Stimulated activated CD8-positive, alpha-beta memory T cell treated with anti-CD3 and anti-CD28 coated beads, Interleukin-15, amount 100 ng/mL, for 48 hours (primary cell): ENCODE measurements at regions not wholly inside any gene's neighbourhood (a gene's known extent, or its start where the extent isn't known, plus 50 kb on each side); places are given as distances from the start of the nearest gene placed in this dataset.
"Not testable (repeated sequence)": the region's sequence is repeated elsewhere in the genome, so short reads cannot be mapped to it uniquely, and the experiment has no call there.

Source experiments
- DNase-seq, 2 donors: peaks; one replicate each; pipeline ENCODE4 v3.0.0-alpha.2; 2020; ENCODE audit warnings: low read depth in 2 of 2

GRCh38 chr3:70738291-70738681 lies 425.8 kb upstream of the MDFIC2 start:
- no peak for DNase-seq

GRCh38 chr3:70737666-70738290 lies 425.3 kb upstream of the MDFIC2 start:
- no peak for DNase-seq

DNA sequence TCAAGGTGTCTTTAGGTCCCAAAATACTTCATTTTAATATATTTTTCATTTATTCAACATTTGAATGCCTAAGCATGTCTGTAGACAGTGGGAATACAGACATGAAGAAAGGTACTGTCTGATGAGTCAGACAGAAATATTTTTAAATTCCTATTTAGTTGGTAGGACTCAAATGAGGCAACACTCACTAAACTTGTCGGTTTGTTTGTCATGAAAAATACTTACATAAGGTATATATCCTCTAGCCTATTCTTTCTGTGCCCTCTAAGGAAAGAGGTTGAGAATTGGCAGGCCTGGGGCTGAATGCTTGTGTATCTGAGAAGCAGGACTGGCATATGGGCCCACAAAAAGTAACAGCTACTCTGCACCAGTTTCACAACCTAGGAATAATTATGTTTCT lies 423.6 kb upstream of the MDFIC2 start:
- DNase-seq: no peak

DNA sequence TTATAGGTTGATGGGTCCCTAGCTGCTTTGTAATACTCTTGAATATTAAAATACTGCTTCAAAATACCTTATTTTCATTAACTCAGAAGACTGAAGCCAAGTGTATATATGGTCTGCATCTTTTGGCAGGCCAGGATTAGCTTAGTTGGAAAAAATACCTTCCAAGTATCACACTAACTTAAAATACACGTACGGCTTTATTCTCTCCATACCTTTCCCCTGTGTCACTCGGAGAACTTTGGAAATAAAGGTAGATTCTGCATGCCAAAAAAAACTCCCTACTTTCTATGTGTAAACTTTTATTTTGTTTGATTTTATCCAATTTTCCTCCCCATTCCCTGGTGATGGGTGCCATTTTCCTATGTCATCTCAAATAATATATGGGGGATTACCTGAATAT lies 422.3 kb upstream of the MDFIC2 start:
- DNase-seq: no peak

DNA sequence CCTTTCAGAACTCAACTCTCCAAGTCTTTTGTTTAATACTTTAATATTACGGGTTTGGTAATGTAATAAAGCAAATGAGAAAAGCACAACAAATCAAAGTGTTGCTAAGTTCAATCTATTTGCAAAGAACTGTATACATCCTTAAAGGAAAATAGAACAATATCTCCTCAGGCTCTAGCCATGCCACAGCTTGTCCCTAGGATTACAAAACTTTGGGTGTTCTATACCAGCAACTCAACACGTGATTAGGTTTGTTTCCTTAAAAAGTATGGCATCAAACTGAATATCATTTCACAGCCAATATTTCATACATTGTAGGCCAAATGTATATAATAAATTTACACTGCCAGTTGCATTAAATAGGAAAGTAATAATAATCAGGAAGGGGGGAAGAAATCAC lies 418.6 kb upstream of the MDFIC2 start:
- DNase-seq: no peak

DNA sequence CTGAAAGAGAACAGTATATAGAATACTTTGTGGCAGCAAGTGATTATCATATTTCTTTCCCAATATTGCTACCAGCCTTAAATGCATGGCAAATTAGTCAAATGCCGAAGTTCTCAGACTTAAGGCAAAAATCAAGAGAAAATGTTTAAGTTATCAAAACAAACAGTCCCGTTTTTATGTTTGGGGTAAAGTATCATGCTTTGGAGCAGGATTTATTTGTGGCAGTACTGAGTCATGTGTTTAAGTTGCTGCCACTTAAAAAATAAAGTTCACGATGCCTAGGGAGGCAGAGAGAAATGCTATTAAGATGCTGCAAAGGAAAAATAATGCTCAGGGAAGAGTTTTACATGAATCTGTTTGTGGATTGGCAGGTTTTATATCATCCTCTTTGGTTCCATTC lies 417.4 kb upstream of the MDFIC2 start:
- no peak for DNase-seq

- DNase-seq: no peak
These were observed 415.9 kb upstream of the MDFIC2 start for GRCh38 chr3:70728311-70728710.

DNA sequence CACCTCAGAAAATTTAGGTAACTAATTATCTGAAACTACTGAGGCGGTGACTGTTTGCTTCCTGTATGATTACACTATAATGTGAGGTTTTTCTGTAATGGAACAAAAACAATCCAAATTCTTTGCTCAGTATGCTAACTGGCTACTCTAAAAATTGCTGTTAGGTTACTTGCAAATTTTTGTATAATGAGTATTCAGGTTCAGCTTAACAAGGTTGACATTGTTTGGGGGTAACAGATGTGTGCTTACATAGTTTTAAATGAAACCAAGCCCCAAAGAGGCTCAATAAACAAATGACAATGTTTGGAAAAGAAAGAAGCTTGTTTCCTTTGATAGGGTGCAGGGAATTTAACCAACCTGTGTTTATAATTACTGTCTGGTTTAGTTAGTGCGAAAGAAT lies 414.5 kb upstream of the MDFIC2 start:
- no peak for DNase-seq

GRCh38 chr3:70726096-70726938 lies 413.9 kb upstream of the MDFIC2 start:
- no peak for DNase-seq

GRCh38 chr3:70722018-70722417 lies 409.6 kb upstream of the MDFIC2 start:
- no peak for DNase-seq

DNA sequence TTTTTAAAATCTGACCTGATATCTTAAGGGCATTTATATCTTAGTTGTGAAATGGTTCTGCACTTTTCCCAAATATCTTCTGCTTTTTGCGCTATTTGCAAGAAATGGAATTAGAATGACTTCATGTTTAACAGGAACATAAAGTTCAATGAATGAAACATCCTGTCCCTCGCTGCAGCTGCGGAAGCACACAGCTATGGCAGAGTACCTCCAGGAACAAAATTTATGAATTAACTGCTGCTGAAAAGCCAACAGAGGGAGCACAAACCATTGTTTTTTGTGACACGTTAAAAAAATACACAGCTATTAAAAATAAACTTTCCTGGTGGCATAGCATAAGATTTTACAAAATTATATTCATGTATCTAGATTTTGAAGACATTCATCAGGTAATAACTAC lies 404.4 kb upstream of the MDFIC2 start:
- DNase-seq: no peak

DNA sequence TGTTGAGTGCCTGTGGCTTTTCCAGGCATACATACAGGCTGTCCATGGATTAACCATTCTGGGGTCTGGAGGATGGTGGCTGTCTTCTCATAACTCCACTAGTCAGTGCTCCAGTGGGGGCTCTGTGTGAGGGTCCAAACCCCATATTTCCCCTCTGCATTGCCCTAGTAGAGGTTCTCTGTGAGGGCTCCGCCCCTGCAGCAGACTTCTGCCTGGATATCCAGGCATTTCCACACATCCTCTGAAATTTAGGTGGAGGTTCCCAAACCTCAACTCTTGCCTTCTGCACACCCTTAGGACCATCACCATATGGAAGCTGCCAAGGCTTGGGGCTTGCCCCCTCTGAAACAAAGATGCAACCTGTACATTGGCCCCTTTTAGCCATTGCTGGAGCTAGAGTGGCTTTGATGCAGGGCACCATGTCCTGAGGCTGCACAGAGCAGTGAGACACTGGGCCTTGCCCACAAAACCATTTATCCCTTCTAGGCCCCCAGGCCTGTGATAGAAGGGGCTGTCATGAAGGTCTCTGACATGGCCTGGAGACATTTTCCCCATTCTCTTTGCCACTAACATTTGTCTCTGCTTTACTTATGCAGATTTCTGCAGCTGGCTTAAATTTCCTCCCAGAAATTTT lies 400.1 kb upstream of the MDFIC2 start:
- DNase-seq: no peak

- DNase-seq: no peak
These were observed 391.1 kb upstream of the MDFIC2 start for GRCh38 chr3:70703305-70704102.

- DNase-seq: no peak
These were observed 389.7 kb upstream of the MDFIC2 start for GRCh38 chr3:70702132-70702531.

DNA sequence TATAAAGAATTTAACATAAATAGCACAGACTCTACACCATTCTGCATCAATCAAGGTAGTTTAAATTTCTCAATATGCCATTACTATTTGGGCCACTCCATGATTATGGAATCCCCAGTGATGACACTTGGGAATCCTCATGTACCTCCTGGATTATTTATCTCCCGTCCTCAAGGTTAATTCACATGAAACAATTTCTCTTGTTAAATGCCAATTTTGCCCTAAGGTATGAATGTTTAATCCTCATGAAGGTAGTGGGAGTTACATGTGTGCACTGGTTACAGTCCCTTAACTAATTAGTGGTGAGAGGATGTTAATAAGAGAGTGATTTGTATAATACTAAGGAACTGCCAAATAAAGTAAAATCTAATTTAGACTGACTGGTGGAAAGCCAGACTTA lies 372.3 kb upstream of the MDFIC2 start:
- no peak for DNase-seq

DNA sequence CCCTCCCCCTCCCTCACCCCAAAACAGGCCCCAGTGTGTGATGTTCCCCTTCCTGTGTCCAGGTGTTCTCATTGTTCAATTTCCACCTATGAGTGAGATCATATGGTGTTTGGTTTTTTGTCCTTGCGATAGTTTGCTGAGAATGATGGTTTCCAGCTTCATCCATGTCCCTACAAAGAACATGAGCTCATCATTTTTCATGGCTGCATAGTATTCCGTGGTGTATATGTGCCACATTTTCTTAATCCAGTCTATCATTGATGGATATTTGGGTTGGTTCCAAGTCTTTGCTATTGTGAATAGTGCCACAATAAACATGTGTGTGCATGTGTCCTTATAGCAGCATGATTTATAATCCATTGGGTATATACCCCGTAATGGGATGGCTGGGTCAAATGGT lies 363.4 kb upstream of the MDFIC2 start:
- not testable (repeated sequence) for DNase-seq

DNA sequence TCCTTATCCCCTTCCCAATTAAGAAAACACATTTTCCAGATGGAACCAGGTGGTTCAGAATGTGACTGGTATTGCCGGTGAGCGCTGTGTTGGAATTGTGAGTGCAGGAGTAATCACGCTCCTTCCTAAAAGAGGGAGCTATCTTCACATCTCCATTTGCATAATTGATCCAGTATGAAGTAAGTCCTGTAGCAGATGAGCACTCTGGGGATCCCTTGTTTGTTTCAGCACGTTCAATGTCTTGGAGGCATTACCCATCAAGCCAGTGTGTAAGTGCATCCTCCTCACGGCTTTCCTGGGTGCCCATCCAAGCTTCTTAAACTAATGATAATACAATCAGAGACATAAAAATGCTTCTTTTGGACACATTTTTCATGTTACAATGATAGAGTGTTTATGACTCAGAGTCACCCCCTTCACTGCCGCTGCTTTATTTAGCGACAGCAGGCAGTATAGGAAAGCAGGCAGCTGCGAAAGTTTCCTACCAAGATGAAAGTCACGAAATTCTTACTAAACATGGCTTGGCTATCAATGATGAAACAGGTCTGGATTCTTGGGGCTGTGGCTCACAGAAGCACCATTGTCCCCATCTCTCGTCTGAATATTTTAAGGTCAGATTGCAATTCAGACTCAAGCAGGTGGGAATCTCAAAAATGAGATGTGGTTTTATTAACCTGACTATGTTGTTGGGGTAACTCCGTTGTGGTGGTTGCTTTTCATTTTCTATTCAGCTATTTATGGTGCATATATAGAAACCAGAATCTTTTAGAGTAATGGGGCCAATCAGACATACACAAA lies 346.3 kb upstream of the MDFIC2 start:
- no peak for DNase-seq

DNA sequence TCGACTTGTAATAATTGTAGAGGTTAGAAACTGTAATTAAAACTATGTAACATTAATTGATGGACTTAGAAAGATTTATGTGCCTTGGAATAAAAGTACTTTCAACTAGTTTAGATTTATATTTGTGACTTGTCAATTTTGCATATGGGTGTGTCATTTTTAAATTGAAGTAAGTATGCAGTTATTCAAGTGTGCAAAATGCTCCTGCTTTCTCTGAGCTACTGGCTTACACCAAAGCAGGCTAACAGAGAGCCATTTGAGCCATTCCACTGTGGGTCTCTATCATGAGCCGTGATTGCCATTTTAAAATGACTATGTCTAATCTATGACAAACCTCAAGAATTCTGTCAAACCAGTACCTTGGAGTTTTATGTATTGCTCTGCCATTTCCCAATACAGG lies 345.0 kb upstream of the MDFIC2 start:
- no peak for DNase-seq

- DNase-seq: no peak
These were observed 335.4 kb upstream of the MDFIC2 start for GRCh38 chr3:70647823-70648222.

DNA sequence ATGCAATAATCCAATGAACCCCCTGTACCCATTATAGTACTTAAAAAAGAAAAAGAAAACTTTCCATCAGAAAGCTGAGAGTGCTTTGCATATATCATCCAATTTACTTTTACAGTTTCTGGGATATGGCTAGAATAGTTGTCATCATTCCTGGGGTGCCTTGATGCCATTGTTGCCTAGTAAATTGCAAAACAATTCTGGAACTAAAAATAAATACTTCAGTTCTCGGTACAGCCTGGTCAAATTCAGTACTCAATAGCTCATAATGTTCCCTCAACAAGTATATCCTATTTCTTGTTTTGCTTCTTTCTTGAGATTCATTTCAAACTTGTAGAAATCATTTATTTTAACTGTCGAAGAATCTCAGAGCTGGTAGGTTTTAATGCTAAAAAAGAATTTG lies 334.7 kb upstream of the MDFIC2 start:
- no peak for DNase-seq

GRCh38 chr3:70646635-70647034 lies 334.2 kb upstream of the MDFIC2 start:
- DNase-seq: no peak
